ENCODE measurements at regions not wholly inside any gene's neighbourhood (a gene's known extent, or its start where the extent isn't known, plus 50 kb on each side); places are given as distances from the start of the nearest gene placed in this dataset.

DNA sequence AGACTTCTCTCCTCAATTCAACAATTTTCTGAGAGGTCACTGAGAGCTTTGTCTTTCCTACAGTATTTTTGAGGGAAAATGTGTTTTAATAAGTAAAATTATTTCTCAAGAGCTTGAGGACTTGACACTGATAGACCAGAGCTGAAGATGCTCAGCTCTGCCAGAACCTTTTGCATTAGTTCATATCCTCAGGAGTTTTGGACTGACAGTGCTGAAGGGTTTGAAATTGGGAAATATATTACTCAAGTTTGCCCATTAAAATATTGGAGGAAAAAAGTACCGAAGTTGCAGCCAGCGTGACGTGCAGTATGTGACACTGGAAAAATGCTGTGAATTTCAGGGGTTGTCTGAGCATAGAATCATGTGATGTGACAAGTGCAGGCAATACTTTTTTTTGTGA lies 346.6 kb upstream of the DPYD start (continued):
- TF ChIP-seq, protein P1, sequence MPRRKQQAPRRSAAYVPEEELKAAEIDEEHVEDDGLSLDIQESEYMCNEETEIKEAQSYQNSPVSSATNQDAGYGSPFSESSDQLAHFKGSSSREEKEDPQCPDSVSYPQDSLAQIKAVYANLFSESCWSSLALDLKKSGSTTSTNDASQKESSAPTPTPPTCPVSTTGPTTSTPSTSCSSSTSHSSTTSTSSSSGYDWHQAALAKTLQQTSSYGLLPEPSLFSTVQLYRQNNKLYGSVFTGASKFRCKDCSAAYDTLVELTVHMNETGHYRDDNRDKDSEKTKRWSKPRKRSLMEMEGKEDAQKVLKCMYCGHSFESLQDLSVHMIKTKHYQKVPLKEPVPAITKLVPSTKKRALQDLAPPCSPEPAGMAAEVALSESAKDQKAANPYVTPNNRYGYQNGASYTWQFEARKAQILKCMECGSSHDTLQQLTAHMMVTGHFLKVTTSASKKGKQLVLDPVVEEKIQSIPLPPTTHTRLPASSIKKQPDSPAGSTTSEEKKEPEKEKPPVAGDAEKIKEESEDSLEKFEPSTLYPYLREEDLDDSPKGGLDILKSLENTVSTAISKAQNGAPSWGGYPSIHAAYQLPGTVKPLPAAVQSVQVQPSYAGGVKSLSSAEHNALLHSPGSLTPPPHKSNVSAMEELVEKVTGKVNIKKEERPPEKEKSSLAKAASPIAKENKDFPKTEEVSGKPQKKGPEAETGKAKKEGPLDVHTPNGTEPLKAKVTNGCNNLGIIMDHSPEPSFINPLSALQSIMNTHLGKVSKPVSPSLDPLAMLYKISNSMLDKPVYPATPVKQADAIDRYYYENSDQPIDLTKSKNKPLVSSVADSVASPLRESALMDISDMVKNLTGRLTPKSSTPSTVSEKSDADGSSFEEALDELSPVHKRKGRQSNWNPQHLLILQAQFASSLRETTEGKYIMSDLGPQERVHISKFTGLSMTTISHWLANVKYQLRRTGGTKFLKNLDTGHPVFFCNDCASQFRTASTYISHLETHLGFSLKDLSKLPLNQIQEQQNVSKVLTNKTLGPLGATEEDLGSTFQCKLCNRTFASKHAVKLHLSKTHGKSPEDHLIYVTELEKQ (tag by site-specific recombination; IDR thresholded peaks at IDR 0.05; ENCODE audit: borderline replicate concordance): no peak
- TF ChIP-seq ZNF174 (tag by site-specific recombination; IDR thresholded peaks at IDR 0.05): no peak
- TF ChIP-seq ZNF341 (tag by site-specific recombination; IDR thresholded peaks at IDR 0.05; ENCODE audit: low read depth): no peak
- TF ChIP-seq ZNF747 (tag by site-specific recombination; IDR thresholded peaks at IDR 0.05): no peak
- TF ChIP-seq ZNF202 (tag by site-specific recombination; IDR thresholded peaks at IDR 0.05; ENCODE audit: borderline replicate concordance): no peak
- no peak for TF ChIP-seq ZNF791 (tag by site-specific recombination; IDR thresholded peaks at IDR 0.05)
- no peak for TF ChIP-seq ZNF24 (tag by site-specific recombination; IDR thresholded peaks at IDR 0.05)
- no peak for TF ChIP-seq ZNF555 (tag by site-specific recombination; conservative IDR thresholded peaks at IDR 0.05)
- TF ChIP-seq ZNF133 (tag by site-specific recombination; IDR thresholded peaks at IDR 0.05): no peak
- TF ChIP-seq, protein P2, sequence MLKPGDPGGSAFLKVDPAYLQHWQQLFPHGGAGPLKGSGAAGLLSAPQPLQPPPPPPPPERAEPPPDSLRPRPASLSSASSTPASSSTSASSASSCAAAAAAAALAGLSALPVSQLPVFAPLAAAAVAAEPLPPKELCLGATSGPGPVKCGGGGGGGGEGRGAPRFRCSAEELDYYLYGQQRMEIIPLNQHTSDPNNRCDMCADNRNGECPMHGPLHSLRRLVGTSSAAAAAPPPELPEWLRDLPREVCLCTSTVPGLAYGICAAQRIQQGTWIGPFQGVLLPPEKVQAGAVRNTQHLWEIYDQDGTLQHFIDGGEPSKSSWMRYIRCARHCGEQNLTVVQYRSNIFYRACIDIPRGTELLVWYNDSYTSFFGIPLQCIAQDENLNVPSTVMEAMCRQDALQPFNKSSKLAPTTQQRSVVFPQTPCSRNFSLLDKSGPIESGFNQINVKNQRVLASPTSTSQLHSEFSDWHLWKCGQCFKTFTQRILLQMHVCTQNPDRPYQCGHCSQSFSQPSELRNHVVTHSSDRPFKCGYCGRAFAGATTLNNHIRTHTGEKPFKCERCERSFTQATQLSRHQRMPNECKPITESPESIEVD (tag by site-specific recombination; IDR thresholded peaks at IDR 0.05): no peak
- TF ChIP-seq ZNF10 (tag by site-specific recombination; IDR thresholded peaks at IDR 0.05): no peak

DNA sequence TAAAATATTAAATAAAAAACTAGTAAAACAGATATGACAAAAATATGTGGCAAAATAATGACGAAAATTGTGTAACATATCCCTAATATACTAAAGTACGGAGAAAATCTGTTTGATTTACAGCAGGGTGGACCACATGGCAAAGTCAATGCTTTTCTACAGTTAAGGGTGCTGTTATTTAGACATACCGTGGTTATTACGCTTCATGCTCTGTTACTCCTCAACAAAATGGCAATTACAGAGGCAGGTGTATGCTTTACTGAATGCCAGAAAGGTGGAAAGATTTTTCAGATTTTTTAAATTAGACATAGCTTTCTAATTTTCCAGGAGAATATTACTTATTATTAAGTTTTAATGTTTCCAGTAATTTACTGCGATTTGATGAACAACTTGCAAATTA lies 343.9 kb upstream of the DPYD start:
- no peak for TF ChIP-seq HOXD13 (CRISPR knock-in tag; IDR thresholded peaks at IDR 0.05; ENCODE audit: borderline replicate concordance)
- no peak for TF ChIP-seq SETDB1 (IDR thresholded peaks at IDR 0.05; ENCODE audit: insufficient read length, low read length)
- TF ChIP-seq ZNF302 (tag by site-specific recombination; IDR thresholded peaks at IDR 0.05; ENCODE audit: low read depth): no peak
- TF ChIP-seq ZFHX2 (tag by site-specific recombination; conservative IDR thresholded peaks at IDR 0.05): no peak
- TF ChIP-seq ZNF626 (tag by site-specific recombination; IDR thresholded peaks at IDR 0.05): no peak
- no peak for TF ChIP-seq ZNF747 (tag by site-specific recombination; IDR thresholded peaks at IDR 0.05)
- TF ChIP-seq ZNF221 (tag by site-specific recombination; IDR thresholded peaks at IDR 0.05; ENCODE audit: borderline replicate concordance): no peak
- no peak for TF ChIP-seq SP3 (tag by site-specific recombination; IDR thresholded peaks at IDR 0.05)
- TF ChIP-seq BCL11A (tag by site-specific recombination; IDR thresholded peaks at IDR 0.05; ENCODE audit: low read depth): no peak
- no peak for TF ChIP-seq ZNF629 (tag by site-specific recombination; IDR thresholded peaks at IDR 0.05)
- no peak for TF ChIP-seq OVOL3 (tag by site-specific recombination; IDR thresholded peaks at IDR 0.05)
- TF ChIP-seq, protein P2 (tag by site-specific recombination; IDR thresholded peaks at IDR 0.05): no peak
- no peak for TF ChIP-seq ZNF76 (tag by site-specific recombination; IDR thresholded peaks at IDR 0.05; ENCODE audit: borderline replicate concordance, low read depth)
- no peak for TF ChIP-seq SALL2 (tag by site-specific recombination; IDR thresholded peaks at IDR 0.05; ENCODE audit: borderline replicate concordance)
- no peak for TF ChIP-seq GLI4 (tag by site-specific recombination; IDR thresholded peaks at IDR 0.05)
- no peaks in the 10 kb centered on the region for H3K4me1 ChIP-seq (ENCODE audit: control insufficient read depth, insufficient read depth, low read length)
- ChIA-PET POLR2A (no interaction called here), CTCF (interaction anchor here (0.7 kb wide), 1 partner anchor 45 kb away, joined by 5 read pairs; no protein-coding TSS in a partner anchor)
- H3K36me3 ChIP-seq (ENCODE audit: control insufficient read depth in 2 of 2, insufficient read depth in 1 of 2, low read length in 2 of 2): no peaks in the 10 kb centered on the region
- no peak overlapping the region for H3K4me3 ChIP-seq (ENCODE audit: low read depth, low read length)
- no peaks in the 10 kb centered on the region for H3K9me3 ChIP-seq (ENCODE audit: control insufficient read depth, insufficient read depth, low read depth, low read length)
- no peak overlapping the region for H3K27ac ChIP-seq (ENCODE audit: extremely low read depth, low read depth, low read length)
